ENCODE measurements at regions not wholly inside any gene's neighbourhood (a gene's known extent, or its start where the extent isn't known, plus 50 kb on each side); places are given as distances from the start of the nearest gene placed in this dataset.

DNA sequence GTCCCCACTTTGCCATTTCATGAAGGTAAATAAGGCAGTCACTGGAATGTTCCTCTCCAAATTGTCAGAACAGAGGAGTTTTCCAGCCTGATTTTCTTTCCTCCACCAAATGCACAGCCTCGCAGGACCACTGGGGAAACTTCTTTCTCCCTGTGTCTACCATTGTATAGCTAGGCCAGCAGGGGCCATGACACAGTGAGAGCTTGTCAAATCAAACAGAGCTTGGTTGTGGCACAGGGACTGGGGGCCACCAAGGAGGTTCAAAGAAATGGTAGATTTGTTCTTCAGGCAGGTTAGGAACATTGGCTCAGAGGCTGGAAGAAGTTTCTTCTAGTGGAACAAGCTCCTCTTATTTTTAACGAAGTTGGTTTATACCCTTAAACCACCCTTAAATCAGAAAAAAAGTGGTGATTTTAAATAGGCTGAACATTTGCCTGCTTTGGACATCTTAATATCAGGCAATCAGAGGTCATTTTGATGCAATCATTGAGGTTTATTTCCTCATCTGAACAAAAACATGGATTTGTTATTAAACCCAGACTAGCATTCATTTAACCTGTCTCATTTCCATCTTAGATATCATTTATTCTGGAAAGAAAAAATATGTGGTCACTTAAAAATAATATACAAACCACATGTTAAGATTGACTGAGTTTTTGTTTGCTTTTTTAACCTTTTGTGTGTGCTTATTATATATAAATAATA, 105.6 kb downstream of the GTPBP8 start:
- no peak for DNase-seq

GRCh38 chr3:113097960-113098447, 107.2 kb downstream of the GTPBP8 start:
- DNase-seq = no peak

GRCh38 chr3:113100063-113100462, 109.3 kb downstream of the GTPBP8 start:
- no peak for DNase-seq

DNA sequence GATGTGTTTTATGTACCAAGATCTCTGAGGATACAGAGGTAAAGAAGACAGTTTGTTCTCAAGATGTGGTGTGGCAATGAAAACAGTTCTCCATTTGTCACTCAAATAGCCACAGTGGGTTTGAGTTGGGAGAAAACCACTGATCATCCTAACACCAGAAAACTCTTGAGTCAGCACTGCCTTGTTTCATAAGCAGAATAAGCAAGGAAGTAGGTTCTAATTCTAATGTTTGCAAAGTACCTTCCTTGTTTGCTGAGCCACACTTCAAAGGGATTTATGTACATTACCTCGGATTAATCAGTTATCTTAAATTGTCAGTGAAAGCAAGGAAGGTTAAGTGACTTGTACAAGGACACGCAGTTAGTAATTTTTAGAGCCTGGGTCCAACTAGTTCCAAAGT, 107.8 kb upstream of the BOC start:
- DNase-seq = no peak

DNA sequence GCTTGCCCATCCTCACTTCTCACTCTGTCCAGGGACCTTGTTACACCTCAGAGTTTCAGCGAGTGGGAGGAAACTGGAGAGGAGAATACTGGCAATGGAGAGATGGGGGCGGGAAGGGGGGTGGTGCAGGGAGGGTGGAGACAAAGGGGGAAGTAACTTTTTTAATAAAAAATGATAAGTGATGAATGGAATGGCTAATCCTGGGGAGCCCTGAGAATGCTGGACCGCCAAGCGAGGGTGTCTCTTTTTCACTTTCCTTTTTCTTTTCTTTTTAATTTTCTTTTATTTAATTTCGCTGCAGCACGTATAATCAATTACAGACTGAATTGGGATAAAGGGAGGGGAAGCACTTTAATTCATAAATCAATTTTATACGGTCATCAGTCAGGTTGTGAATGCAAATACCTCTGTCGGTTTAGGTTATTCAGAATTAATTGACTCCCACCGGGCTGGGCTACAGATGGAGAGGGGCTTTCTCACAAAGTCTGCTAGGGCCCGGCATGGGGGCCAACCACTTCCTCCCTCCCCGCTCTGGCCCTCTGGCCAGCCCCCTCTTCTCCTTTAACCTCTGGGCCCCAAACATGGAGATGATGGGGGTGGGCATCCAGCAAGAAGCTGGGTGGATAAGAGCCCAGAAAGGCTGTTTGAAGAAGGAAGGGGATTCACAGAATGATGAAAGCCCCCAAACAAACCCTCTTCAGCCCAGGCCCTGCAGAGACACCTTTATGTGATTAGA, 106.8 kb upstream of the BOC start:
- DNase-seq = no peak

DNA sequence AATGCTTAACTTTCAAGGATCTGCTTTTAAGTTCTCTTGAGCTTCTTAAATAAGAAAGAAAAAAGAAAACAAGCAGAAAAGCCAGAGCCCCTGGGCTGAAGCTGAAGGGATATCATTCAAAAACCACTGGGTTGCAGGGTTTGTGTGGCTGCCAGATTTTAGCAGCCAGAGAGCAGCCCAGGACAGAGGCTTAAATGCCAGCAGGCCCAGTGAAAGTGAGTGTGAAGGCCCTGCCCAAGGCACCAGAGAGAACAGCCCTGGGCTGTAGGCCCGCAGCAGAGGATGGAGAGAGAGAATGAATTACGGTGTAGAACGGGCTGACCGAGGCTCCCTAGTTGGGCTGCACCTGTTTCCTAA, 106.3 kb upstream of the BOC start:
- DNase-seq = no peak

GRCh38 chr3:113105966-113106660, 105.2 kb upstream of the BOC start:
- no peak for DNase-seq

GRCh38 chr3:113110267-113110666, 101.1 kb upstream of the BOC start:
- no peak for DNase-seq

DNA sequence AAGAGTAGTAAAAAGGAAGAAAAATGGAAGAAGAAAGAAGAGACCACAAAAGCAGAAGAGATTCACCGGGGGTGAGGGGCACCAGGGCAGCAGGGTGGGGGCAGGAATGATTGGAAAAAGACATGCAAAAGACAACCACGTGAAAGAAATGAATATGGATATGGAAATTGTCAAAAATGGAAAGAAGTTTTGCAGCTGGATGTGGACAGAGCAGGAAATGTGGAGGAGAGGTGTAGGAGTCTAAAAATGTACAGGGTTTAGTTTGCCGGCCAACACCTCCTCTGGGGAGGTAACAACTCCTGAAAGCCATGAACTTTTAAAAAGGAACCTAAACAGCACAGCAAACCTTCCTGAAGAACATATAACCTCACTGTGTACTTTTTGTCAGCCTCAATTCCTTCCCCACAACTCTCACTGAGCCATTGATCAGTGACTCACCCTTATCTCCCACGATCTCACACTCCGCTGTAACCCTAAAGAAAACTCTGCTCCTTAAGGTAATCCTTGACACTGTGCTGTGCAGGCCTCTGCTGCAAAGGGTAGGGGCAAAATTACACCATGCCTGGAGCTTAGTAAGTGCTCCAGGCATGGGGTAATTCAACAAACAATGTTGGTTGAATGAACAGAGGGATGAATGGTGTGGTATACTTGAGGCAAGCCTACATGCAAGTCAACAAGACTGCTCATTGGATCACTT, 100.2 kb upstream of the BOC start:
- peak; percentile 55 for DNase-seq

- DNase-seq = no peak
Observed at GRCh38 chr3:113113361-113113760, 98.0 kb upstream of the BOC start.

DNA sequence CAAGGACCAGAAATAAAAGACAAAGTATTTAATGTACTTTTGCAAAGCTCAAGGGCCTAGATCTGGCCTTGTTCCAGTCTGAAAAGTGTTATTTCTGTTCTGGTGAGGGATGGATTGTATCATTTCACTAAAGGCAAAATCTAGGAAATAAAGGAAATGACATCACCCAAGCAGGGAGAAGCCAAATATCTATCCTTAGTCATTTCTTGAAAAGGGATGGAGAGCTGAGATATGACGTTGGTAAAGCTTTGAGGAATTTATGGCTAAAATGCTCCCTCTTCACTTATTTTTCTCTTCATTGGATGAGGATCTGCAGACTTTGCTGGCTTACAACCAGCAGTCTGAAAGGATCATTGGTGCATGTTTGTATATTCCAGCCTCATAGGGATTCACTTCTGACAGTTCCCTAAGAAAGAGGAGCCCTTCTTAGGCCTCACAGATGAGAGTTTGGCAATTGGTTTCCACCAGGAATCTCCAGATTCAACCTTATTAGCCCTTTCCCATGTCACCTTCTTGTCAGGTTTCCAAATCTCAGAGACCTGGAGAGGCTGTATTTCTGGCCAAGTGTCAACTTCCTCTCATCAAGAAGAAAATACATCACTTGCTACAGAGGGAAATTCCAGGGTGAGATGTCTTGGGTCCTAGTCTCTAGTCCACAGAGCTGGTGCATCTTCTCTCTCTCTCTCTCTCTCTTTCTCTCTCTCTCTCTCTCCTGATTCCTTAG, 93.7 kb upstream of the BOC start:
- DNase-seq = no peak

DNA sequence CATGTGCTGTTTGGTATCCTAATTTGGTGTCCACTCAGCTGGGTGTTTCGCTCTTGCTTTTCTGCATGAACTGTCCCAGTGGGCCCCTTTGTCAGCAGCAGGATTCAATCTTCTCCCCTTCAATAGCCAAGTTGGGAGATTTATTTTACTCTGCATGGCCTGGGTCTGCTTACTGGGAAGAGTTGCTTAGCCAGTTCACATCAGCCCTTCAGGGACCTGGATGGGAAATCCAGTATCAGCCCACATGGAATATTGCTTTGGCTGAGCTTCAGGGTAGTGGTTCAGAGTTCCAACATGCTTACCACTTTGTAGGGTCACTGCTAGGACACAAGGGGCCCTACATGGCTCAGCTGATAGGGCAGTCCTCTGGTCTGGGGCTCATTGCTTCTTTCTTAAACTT, 93.0 kb upstream of the BOC start:
- DNase-seq = no peak

DNA sequence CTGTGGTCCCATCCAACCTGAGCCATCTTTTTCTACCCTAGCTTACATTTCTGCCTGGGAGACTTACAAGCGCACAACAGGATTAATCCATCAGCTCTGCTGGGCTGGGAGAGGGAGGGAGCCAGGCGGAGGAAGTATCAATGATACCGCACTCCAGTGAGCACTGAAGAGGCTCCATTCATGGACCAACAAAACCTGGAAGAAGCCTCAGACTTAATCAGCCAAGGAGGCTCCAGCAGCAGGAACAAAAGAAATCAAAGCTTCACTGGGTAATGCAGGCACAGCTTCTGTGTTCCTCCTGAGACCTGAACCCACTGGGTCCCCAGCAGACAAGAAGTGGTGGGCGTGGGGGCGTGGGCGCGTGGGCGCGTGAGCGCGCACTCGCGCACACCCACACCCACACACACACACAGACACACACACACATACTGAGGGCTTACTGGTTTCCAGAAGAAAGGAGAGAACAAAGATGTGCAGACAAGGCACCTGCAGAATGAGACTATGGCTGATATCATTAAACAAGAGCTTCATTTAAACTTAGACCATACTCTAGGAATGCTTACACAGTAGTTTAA, 87.0 kb upstream of the BOC start:
- no peak for DNase-seq

GRCh38 chr3:113125951-113126350, 85.4 kb upstream of the BOC start:
- DNase-seq = no peak

DNA sequence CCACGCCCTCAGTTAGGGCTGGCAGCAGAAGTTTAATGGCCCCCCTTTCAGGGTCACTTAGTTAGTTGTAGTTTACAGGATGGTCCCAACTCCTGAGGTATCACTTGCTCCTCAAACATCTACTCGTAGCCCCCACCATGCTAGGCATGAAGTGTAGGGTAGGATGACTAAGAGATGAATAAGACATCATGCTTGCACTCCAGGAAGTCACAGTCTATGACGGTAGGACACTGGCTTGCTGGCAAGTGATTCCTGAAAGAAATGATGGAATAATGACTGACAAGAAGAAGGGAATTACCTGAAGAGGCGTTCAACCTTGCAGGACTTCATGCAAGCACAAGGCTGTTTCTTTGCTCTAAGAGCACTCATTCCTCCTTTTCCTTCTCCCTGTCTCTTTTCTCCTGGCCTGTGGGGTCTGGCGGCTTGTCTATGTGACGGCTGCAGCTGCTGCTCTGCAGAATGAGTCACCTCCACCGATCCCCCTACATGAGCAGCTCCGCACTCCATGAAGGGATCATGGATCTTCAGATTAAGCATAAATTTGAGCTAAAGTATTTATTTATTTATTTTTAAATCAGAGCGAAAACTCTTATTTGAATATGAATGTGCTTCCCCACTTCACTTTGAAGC, 82.9 kb upstream of the BOC start:
- DNase-seq = no peak

DNA sequence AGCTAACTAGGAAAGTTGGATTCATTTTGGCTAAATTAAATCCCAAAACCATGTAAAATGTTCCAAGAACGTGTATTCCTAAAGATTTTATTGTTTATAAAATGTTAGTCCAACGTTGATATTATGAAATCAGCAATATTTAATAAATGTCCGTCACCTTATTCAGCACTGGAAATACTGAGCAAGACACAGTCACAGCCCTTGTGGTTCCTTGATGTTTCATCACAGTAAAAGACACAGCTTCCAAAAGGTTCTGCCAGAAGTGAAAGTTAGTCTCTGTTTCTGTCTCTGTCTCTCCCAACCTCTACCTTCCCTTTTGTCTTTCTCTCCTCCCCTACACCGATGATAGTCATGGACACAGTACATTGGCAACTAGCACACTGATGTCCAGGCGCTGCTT, 82.2 kb upstream of the BOC start:
- DNase-seq = no peak

GRCh38 chr3:113132571-113132996, 78.8 kb upstream of the BOC start:
- DNase-seq = no peak

GRCh38 chr3:113133140-113133539, 78.2 kb upstream of the BOC start:
- DNase-seq = no peak

GRCh38 chr3:113136071-113136470, 75.3 kb upstream of the BOC start:
- DNase-seq = peak; percentile 7

DNA sequence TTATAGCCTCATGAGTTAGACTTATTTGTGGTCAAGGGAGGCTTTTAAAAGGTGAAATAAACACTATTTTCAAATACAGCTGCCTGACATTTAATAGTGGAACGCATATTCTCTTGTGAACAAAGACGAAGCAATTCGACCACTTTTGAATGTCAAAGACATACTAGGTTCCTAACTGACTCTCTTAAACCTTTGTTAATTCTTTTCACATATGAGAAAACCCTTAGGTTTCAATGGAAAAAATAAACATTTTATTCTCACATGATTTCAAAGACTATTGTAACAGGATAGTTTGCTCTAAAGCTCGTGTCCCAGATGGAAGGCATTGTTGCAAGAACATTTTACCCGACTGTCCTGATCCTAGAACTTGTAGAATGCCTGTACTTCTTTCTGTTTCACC, 74.8 kb upstream of the BOC start:
- no peak for DNase-seq

DNA sequence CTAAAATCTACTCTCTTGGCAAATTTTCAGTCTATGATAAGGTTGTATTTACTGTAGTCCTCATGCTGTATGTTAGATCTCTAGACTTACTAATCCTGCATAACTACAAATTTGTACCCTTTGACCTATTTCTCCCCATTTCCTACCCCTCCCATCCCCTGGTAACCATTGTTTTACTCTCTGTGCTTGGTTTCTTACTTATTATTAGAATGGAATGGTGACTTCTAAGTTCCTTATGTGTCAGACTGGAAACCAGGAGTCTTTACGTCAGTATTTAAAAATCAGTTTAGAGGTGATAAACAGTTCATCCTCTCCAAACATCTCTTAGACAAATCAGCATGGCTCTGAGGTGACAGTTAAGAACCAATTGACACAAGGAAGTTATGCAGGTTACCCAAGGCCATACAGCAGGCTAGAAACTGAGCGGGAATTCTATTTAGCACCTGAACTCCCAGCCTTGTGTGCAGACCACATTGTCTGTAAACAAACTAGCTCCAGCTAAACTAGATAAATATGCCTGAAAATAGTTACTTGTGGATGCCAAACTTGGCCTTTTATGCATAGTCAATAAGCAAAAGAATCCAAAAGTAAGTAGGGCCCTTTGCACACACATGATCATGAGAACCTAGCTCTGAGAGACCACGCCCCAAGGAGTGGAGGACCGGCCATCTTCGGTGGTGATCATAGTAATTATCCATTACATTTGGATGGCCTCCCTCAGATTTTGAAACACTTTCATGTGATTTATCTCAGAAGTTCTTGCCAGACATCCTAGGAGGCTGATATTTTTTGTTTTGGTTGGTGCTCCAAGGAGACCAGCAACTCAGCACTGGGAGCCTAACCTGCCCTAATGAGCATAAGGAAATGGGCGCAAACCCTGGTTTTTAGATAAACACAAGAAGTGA, 72.3 kb upstream of the BOC start:
- DNase-seq = no peak

All from activated CD4-positive, alpha-beta T cell treated with anti-CD3 and anti-CD28 coated beads, Interleukin-10, Interleukin-2, amounts not matched to agents 100 ng/mL and 50 ng/mL, durations not matched to agents 16 hours and 8 hours (primary cell).